Naive thymus-derived CD4-positive, alpha-beta T cell (primary cell): ENCODE measurements at regions not wholly inside any gene's neighbourhood (a gene's known extent, or its start where the extent isn't known, plus 50 kb on each side); places are given as distances from the start of the nearest gene placed in this dataset.

Experiments
- ATAC-seq: fragments of 150-1000 bp; cut with Tn5 transposase; 2 replicates; pipeline ENCODE4 v1.10.0; 2021; ENCODE audit warnings: mild to moderate bottlenecking, moderate library complexity
- CTCF ChIA-PET: fragments of 350-600 bp; sonication (Branson Sonifier 250); formaldehyde crosslinking; loops from one replicate; lab custom pipeline; 2021; ENCODE audit warnings: antibody characterized with exemption; lab: Charles Lee
- POLR2A ChIA-PET: fragments of 350-600 bp; sonication (Branson Sonifier 250); formaldehyde crosslinking; loops from one replicate; lab custom pipeline; 2021; ENCODE audit warnings: antibody characterized with exemption, inconsistent platforms; lab: Charles Lee
- DNase-seq, 9 donors: peaks; one replicate each; pipeline versions ENCODE4 v3.0.0 to v3.0.0-alpha.2; 2020 to 2022; ENCODE audit warnings: mixed read lengths in 1 of 9
- H3K27ac ChIP-seq: one replicate; pipeline ENCODE4 v1.7.0; 2013; ENCODE audit warnings: mild to moderate bottlenecking, low read depth, low read length, moderate library complexity
- H3K27me3 ChIP-seq, 2 donors: one replicate each; pipeline ENCODE4 v1.7.0; 2013; ENCODE audit warnings: low read length in 2 of 2, mild to moderate bottlenecking in 2 of 2, moderate library complexity in 2 of 2; ENCODE audit not compliant: control insufficient read depth in 2 of 2, insufficient read depth in 2 of 2
- H3K36me3 ChIP-seq, 3 experiments: 1 replicate in 2 of 3; 2 replicates in 1 of 3; pipeline ENCODE4 v1.7.0; 2013; ENCODE audit warnings: low read length in 3 of 3, mild to moderate bottlenecking in 3 of 3, moderate library complexity in 1 of 3; ENCODE audit not compliant: insufficient read depth in 3 of 3, control insufficient read depth in 2 of 3
- H3K4me1 ChIP-seq, 2 donors: one replicate each; pipeline ENCODE4 v1.7.0; 2013; ENCODE audit warnings: low read length in 2 of 2, mild to moderate bottlenecking in 2 of 2, moderate library complexity in 1 of 2; ENCODE audit not compliant: control insufficient read depth in 2 of 2, insufficient read depth in 2 of 2
- H3K4me3 ChIP-seq: 2 replicates; pipeline ENCODE4 v1.7.0; 2013; ENCODE audit warnings: mild to moderate bottlenecking, low read length
- H3K9me3 ChIP-seq, 3 experiments: 1 replicate in 2 of 3; 2 replicates in 1 of 3; pipeline ENCODE4 v1.7.0; 2013; ENCODE audit warnings: low read length in 3 of 3; ENCODE audit not compliant: control insufficient read depth in 2 of 3
- H3K27ac Mint-ChIP-seq, 9 donors: one replicate each; pipeline ENCODE4 v1.8.0; 2020 to 2022; ENCODE audit warnings: mixed read lengths in 9 of 9, mild to moderate bottlenecking in 8 of 9, moderate library complexity in 5 of 9, inconsistent platforms in 2 of 9
- H3K27me3 Mint-ChIP-seq, 5 donors: one replicate each; pipeline ENCODE4 v1.8.0; 2021 to 2022; ENCODE audit warnings: mixed read lengths in 5 of 5, mild to moderate bottlenecking in 1 of 5
- H3K36me3 Mint-ChIP-seq, 5 donors: one replicate each; pipeline ENCODE4 v1.8.0; 2020 to 2022; ENCODE audit warnings: mixed read lengths in 5 of 5, mild to moderate bottlenecking in 3 of 5, inconsistent platforms in 1 of 5
- H3K4me1 Mint-ChIP-seq, 7 donors: one replicate each; pipeline ENCODE4 v1.8.0; 2020 to 2022; ENCODE audit warnings: mixed read lengths in 7 of 7, mild to moderate bottlenecking in 3 of 7, inconsistent platforms in 1 of 7
- H3K4me3 Mint-ChIP-seq, 10 donors: one replicate each; pipeline ENCODE4 v1.8.0; 2020 to 2022; ENCODE audit warnings: mild to moderate bottlenecking in 10 of 10, mixed read lengths in 10 of 10, moderate library complexity in 6 of 10, inconsistent platforms in 2 of 10
- H3K9me3 Mint-ChIP-seq, 11 donors: one replicate each; pipeline ENCODE4 v1.8.0; 2020 to 2022; ENCODE audit warnings: mixed read lengths in 11 of 11, mild to moderate bottlenecking in 4 of 11, inconsistent platforms in 1 of 11, moderate library complexity in 1 of 11
- intact Hi-C, 2 donors: fragments of 100-400 bp; cut with micrococcal nuclease; formaldehyde crosslinking; loops; one replicate each; pipeline ENCODE4 v1.15.1; 2023

DNA sequence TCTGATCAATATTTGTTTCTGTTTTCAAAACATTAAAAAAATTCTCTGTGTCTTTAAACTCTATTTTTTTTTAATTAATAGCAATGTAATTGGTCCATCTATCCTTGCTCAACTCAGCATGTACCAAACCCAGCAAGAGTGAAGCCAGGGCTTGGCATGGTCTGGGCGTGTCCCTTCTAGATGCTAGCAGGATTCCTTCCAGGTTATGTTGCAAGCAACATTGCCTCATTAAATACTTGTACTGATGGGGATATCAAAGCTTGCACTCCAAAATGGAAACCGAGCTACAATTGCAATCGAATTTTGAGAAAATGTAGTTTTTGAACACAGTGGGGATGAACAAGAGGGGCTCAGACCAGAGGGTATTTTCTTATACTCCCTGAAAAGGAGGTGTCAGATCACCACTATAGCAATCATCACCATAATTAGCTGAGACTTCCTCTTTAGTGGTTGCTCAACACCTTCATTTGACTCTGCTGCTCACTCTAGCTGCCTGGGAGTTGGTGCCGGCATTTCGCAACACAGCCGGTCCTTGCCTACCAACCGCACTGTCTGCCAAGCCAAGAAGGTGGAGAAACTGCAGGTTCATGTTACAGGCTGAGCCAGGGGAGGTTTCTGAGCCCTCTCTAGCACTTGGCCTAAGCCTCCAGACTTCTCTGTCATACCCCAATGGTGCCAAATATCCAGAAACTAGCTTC, 67.8 kb upstream of the RALGAPA2 start:
- ChIA-PET POLR2A (no interaction called here), CTCF (interaction anchor here (0.6 kb wide), 1 partner anchor 222 kb away, joined by 5 read pairs; no protein-coding TSS in a partner anchor)
- no peak overlapping the region for H3K4me3 Mint-ChIP-seq

DNA sequence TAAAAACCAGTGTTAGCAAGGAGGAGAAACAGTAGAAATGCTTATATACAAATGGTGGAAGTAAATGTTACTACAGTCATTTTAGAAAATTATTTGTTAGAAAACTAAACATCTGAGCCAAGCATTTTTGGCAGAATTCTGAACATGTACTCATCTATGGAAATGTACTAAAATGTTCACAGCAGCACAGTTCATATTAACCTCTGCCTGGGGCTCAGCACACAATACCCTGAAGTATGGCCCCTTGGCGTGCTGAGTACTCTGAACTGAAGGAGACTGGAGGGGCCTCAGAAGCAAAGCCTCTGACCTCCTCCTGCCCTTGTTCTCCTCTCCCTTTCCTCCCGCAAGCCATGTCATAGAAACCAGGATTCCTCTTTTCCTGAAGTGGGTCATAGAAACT, 66.2 kb upstream of the RALGAPA2 start:
- H3K4me3 ChIP-seq = no peak overlapping the region
- H3K27ac ChIP-seq = no peak overlapping the region
- Mint-ChIP-seq H3K27ac (no peak overlapping the region), H3K4me1 (no peaks in the 10 kb centered on the region), H3K36me3 (no peaks in the 10 kb centered on the region), H3K4me3 (no peak overlapping the region), H3K27me3 (peaks cover 4 to 19% (median 9%) of the 10 kb centered on the region in 5 donors), H3K9me3 (peaks cover 0 to 2% (median 0%) of the 10 kb centered on the region in 11 donors)
- H3K9me3 ChIP-seq = no peaks in the 10 kb centered on the region
- no peak for ATAC-seq
- POLR2A ChIA-PET = no interaction called here
- CTCF ChIA-PET = no interaction called here
- no peaks in the 10 kb centered on the region for H3K27me3 ChIP-seq
- intact Hi-C loops = no loop called here
- H3K36me3 ChIP-seq = no peaks in the 10 kb centered on the region
- DNase-seq = no peak
- no peaks in the 10 kb centered on the region for H3K4me1 ChIP-seq

More for the DNA sequence above, 67.8 kb upstream of the RALGAPA2 start:
- Histone ChIP-seq H3K9me3 (no peaks in the 10 kb centered on the region), H3K27ac (no peak overlapping the region), H3K4me1 (no peaks in the 10 kb centered on the region), H3K36me3 (no peaks in the 10 kb centered on the region), H3K4me3 (no peak overlapping the region), H3K27me3 (no peaks in the 10 kb centered on the region)
- Mint-ChIP-seq H3K27me3 (peaks cover 0 to 14% (median 4%) of the 10 kb centered on the region in 5 donors), H3K9me3 (no peaks in the 10 kb centered on the region), H3K36me3 (no peaks in the 10 kb centered on the region), H3K27ac (no peak overlapping the region), H3K4me1 (peaks cover 0 to 2% (median 0%) of the 10 kb centered on the region in 7 donors)
- intact Hi-C loops = no loop called here
- DNase-seq (no peak), ATAC-seq (peak; percentile 90)

DNA sequence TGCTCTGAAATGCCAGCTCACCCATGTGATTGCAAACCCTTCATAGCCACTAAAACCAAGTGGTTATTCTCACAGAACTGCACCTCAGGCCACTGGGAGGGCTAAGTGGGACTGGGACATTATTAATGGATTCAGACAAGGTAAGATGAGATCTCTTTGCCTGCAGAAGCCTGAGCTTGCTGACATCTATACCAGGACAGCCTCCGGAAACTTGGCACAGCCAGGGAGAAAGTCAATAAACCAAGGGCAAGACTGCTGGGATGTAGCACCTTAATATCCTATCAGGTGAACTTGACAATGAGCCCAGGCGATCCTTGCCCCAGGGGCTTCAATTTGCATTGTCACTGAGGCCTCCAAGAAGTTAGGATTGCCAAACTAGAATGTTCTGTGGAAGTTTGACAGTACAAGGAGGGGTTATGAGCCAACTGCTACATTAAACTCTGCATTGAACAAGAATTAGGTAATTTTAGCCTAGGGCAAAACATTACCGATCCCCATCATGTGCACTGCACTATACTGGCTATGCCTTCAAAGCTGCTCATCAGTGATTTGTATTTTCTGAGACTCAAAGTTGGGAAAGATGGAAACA, 60.1 kb upstream of the RALGAPA2 start:
- Mint-ChIP-seq H3K27me3 (peaks cover 6 to 31% (median 30%) of the 10 kb centered on the region in 5 donors), H3K4me1 (peaks cover 0 to 8% (median 5%) of the 10 kb centered on the region in 7 donors), H3K9me3 (peaks cover 0 to 5% (median 2%) of the 10 kb centered on the region in 11 donors), H3K4me3 (no peak overlapping the region), H3K27ac (no peak overlapping the region), H3K36me3 (no peaks in the 10 kb centered on the region)
- ATAC-seq (no peak), DNase-seq (no peak)
- ChIA-PET CTCF (no interaction called here), POLR2A (no interaction called here)
- Histone ChIP-seq H3K36me3 (no peaks in the 10 kb centered on the region), H3K27ac (no peak overlapping the region), H3K9me3 (no peaks in the 10 kb centered on the region), H3K4me1 (no peaks in the 10 kb centered on the region), H3K27me3 (no peaks in the 10 kb centered on the region), H3K4me3 (no peak overlapping the region)
- intact Hi-C loops = no loop called here

DNA sequence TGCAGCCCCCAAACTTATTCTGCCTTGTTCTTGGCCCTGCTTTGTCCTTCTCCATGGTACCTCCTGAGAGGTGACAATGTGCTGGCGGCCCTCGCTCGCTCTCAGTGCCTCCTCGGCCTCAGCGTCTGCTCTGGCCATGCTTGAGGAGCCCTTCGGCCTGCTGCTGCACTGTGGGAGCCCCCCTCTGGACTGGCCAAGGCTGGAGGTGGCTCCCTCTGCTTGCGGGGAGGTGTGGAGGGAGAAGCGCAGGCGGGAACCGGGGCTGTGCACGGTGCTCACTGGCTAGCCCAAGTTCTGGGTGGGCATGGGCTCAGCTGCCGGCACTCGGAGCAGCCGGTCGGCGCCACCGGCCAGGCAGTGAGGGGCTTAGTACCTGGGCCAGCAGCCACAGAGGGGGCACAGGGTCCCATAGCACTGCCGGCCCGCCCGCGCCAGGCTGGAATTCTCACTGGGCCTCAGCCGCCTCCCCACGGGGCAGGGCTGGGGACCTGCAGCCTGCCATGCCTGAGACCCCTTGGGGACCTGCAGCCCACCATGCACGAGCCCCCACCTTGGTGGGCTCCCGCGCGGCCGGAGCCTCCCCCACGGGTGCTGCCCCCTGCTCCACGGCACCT, 55.9 kb upstream of the RALGAPA2 start:
- Mint-ChIP-seq H3K9me3 (peaks cover 0 to 5% (median 2%) of the 10 kb centered on the region in 11 donors), H3K36me3 (no peaks in the 10 kb centered on the region), H3K27me3 (peaks cover 13 to 31% (median 27%) of the 10 kb centered on the region in 5 donors), H3K4me1 (peaks cover 0 to 8% (median 5%) of the 10 kb centered on the region in 7 donors), H3K4me3 (no peak overlapping the region), H3K27ac (no peak overlapping the region)
- Histone ChIP-seq H3K4me3 (no peak overlapping the region), H3K9me3 (no peaks in the 10 kb centered on the region), H3K36me3 (no peaks in the 10 kb centered on the region), H3K27ac (no peak overlapping the region), H3K4me1 (no peaks in the 10 kb centered on the region), H3K27me3 (no peaks in the 10 kb centered on the region)
- CTCF ChIA-PET = no interaction called here
- intact Hi-C loops = no loop called here
- POLR2A ChIA-PET = no interaction called here
- ATAC-seq (no peak), DNase-seq (no peak)

DNA sequence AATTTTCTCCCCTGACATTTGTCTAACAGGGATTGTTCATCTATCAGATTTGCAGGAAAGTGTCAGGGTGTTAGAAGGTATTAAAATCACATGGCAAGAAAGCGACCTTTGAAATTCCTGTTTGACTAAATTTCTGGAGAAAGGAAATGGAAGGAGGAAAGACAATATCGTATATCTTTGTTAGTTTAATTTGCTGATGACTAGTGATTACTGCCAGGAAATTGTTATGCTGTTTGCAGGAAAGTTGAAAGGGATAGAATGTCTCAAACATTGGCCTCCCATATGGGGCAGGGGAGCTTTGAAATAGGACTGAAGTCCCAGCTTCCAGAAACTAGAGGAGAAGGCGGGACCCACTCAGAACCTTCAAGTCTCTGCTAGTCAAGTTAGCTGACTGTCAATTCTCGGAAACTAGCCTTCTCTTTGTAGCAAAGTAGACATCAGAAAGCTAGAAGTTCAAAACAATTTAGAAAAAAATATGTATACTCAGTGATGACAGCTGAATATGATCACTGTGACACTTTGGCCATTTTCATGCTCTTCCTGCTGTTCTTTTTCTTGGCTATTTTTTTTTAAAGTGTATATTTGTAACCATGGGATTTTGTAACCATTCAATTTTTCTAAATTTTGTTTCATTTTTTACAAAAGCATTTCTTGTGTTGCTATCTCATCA, 53.4 kb upstream of the RALGAPA2 start:
- Mint-ChIP-seq H3K36me3 (no peaks in the 10 kb centered on the region), H3K9me3 (peaks cover 0 to 2% (median 0%) of the 10 kb centered on the region in 11 donors), H3K4me1 (peaks cover 0 to 8% (median 5%) of the 10 kb centered on the region in 7 donors), H3K27me3 (peaks cover 11 to 29% (median 17%) of the 10 kb centered on the region in 5 donors), H3K27ac (no peak overlapping the region), H3K4me3 (no peak overlapping the region)
- Histone ChIP-seq H3K4me3 (no peak overlapping the region), H3K27ac (no peak overlapping the region), H3K36me3 (no peaks in the 10 kb centered on the region), H3K9me3 (no peaks in the 10 kb centered on the region), H3K4me1 (no peaks in the 10 kb centered on the region), H3K27me3 (no peaks in the 10 kb centered on the region)
- intact Hi-C loops = no loop called here
- ATAC-seq = no peak
- ChIA-PET POLR2A (no interaction called here), CTCF (no interaction called here)
- no peak for DNase-seq

DNA sequence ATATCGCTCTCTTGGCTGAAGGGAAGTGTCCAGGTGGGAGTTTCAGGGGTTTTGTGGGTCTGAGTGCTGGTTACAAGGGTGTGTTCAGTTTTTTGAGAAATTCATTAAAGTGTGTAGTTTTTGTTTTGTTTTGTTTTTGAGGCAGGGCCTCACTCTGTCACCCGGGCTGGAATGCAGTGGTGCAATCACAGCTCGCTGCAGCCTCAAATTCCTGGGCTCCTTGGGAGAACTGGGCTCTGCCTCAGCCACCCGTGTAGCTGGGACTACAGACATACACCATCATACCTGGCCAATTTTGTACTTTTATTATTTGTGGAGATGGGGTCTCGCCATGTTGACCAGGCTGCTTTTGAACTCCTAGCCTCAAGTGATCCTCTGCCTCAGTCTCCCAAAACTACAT, 51.2 kb upstream of the RALGAPA2 start:
- Mint-ChIP-seq H3K4me3 (no peak overlapping the region), H3K4me1 (no peaks in the 10 kb centered on the region), H3K9me3 (no peaks in the 10 kb centered on the region), H3K27me3 (peaks cover 10 to 26% (median 16%) of the 10 kb centered on the region in 5 donors), H3K27ac (no peak overlapping the region), H3K36me3 (no peaks in the 10 kb centered on the region)
- Histone ChIP-seq H3K4me1 (no peaks in the 10 kb centered on the region), H3K36me3 (no peaks in the 10 kb centered on the region), H3K4me3 (no peak overlapping the region), H3K27me3 (no peaks in the 10 kb centered on the region), H3K27ac (no peak overlapping the region), H3K9me3 (no peaks in the 10 kb centered on the region)
- DNase-seq (no peak), ATAC-seq (no peak)
- intact Hi-C loops = no loop called here
- ChIA-PET CTCF (interaction anchor here (0.7 kb wide), 1 partner anchor 17 kb away, joined by 3 read pairs; no protein-coding TSS in a partner anchor), POLR2A (no interaction called here)
